Neuronal stem cell (in vitro differentiated cells): ENCODE measurements at regions not wholly inside any gene's neighbourhood (a gene's known extent, or its start where the extent isn't known, plus 50 kb on each side); places are given as distances from the start of the nearest gene placed in this dataset.

Experiments used
- DNase-seq: peaks from one replicate; pipeline ENCODE4 v3.0.0-alpha.2; 2013; ENCODE audit warnings: low spot score
- H2AFZ ChIP-seq: one replicate; pipeline ENCODE4 v1.6.1; 2013; ENCODE audit warnings: mild to moderate bottlenecking, low read length, inconsistent platforms
- H2AK5ac ChIP-seq: 2 replicates; pipeline ENCODE4 v1.6.1; 2013; ENCODE audit warnings: low read depth, mild to moderate bottlenecking, inconsistent platforms, low read length, moderate library complexity, mixed read lengths
- H2BK120ac ChIP-seq: 2 replicates; pipeline ENCODE4 v1.6.1; 2013; ENCODE audit warnings: low read depth, mild to moderate bottlenecking, inconsistent platforms, low read length, moderate library complexity, mixed read lengths
- H2BK12ac ChIP-seq: one replicate; pipeline ENCODE4 v1.6.1; 2013; ENCODE audit warnings: low read length, inconsistent platforms
- H2BK15ac ChIP-seq: 2 replicates; pipeline ENCODE4 v1.6.1; 2013; ENCODE audit warnings: mild to moderate bottlenecking, low read length, inconsistent platforms, mixed read lengths
- H2BK5ac ChIP-seq: one replicate; pipeline ENCODE4 v1.6.1; 2013; ENCODE audit warnings: inconsistent platforms, mild to moderate bottlenecking, low read length, moderate library complexity
- H3K14ac ChIP-seq: one replicate; pipeline ENCODE4 v1.6.1; 2013; ENCODE audit warnings: low read length, inconsistent platforms
- H3K18ac ChIP-seq: 2 replicates; pipeline ENCODE4 v1.6.1; 2013; ENCODE audit warnings: low read length, inconsistent platforms
- H3K23ac ChIP-seq: 2 replicates; pipeline ENCODE4 v1.6.1; 2013; ENCODE audit warnings: low read depth, mild to moderate bottlenecking, mixed read lengths, low read length, inconsistent platforms; ENCODE audit not compliant: poor library complexity
- H3K27ac ChIP-seq: replicated peaks from 3 replicates; pipeline ENCODE4 v1.5.1; 2013; ENCODE audit warnings: low read length, inconsistent platforms
- H3K27me3 ChIP-seq, 3 experiments: 2 replicates each; pipeline ENCODE4 v1.6.1; 2013; ENCODE audit warnings: low read length in 3 of 3, mild to moderate bottlenecking in 2 of 3, inconsistent platforms in 1 of 3, low read depth in 1 of 3, mixed read lengths in 1 of 3, moderate library complexity in 1 of 3; ENCODE audit not compliant: control insufficient read depth in 3 of 3, insufficient read depth in 3 of 3
- H3K36me3 ChIP-seq, 2 donors: replicated peaks in 1 of 2; 2 replicates each; pipeline ENCODE4 v1.6.1; 2013; ENCODE audit warnings: low read length in 2 of 2; ENCODE audit not compliant: control insufficient read depth in 2 of 2, insufficient read depth in 2 of 2
- H3K4ac ChIP-seq: 2 replicates; pipeline ENCODE4 v1.6.1; 2013; ENCODE audit warnings: inconsistent platforms, mild to moderate bottlenecking, low read length, moderate library complexity
- H3K4me1 ChIP-seq, 2 donors: 1 replicate in 1 of 2; 2 replicates in 1 of 2; pipeline ENCODE4 v1.6.1; 2013; ENCODE audit warnings: low read length in 2 of 2, low read depth in 1 of 2; ENCODE audit not compliant: control insufficient read depth in 2 of 2, insufficient read depth in 1 of 2
- H3K4me2 ChIP-seq: one replicate; pipeline ENCODE4 v1.6.1; 2013; ENCODE audit warnings: mild to moderate bottlenecking, low read length, inconsistent platforms; ENCODE audit not compliant: insufficient read depth, poor library complexity, severe bottlenecking
- H3K4me3 ChIP-seq, 2 donors: 2 replicates each; pipeline ENCODE4 v1.5.1; 2013; ENCODE audit warnings: low read length in 2 of 2, mild to moderate bottlenecking in 2 of 2, inconsistent platforms in 1 of 2, moderate library complexity in 1 of 2
- H3K79me1 ChIP-seq: one replicate; pipeline ENCODE4 v1.6.1; 2013; ENCODE audit warnings: low read depth, mild to moderate bottlenecking, inconsistent platforms, low read length, moderate library complexity
- H3K9ac ChIP-seq: one replicate; pipeline ENCODE4 v1.6.1; 2013; ENCODE audit warnings: mild to moderate bottlenecking, low read depth, low read length, inconsistent platforms; ENCODE audit not compliant: poor library complexity
- H3K9me3 ChIP-seq, 2 donors: replicated peaks in 1 of 2; 2 replicates each; pipeline versions ENCODE3 to v1.6.1; 2013; ENCODE audit warnings: low read length in 2 of 2, mild to moderate bottlenecking in 2 of 2, inconsistent platforms in 1 of 2, low read depth in 1 of 2, mixed read lengths in 1 of 2, moderate library complexity in 1 of 2; ENCODE audit not compliant: control insufficient read depth in 2 of 2, insufficient read depth in 1 of 2
- H4K8ac ChIP-seq: one replicate; pipeline ENCODE4 v1.6.1; 2013; ENCODE audit warnings: low read depth, mild to moderate bottlenecking, inconsistent platforms, low read length, moderate library complexity
- H4K91ac ChIP-seq: one replicate; pipeline ENCODE4 v1.6.1; 2013; ENCODE audit warnings: low read length, low read depth, mild to moderate bottlenecking, inconsistent platforms; ENCODE audit not compliant: poor library complexity
- WGBS, 2 donors: extraction: QIAGEN DNeasy Blood & Tissue Kit; methylation state at CpG; one replicate each; pipeline ENCODE4 v1.1.7; 2013; ENCODE audit warnings: missing lambda C conversion rate in 2 of 2, mixed read lengths in 1 of 2; ENCODE audit not compliant: insufficient read length in 2 of 2, insufficient replicate concordance in 1 of 2; ENCODE audit errors: extremely low coverage in 2 of 2; 5-methylcytosine and 5-hydroxymethylcytosine counted together

- no peaks in the 10 kb centered on the region for H3K9me3 ChIP-seq
- no peak overlapping the region for H2BK120ac ChIP-seq
- H3K4me2 ChIP-seq = no peak overlapping the region
- no peaks in the 10 kb centered on the region for H3K36me3 ChIP-seq
- peaks cover 3% of the 10 kb centered on the region for H3K79me1 ChIP-seq
- H4K8ac ChIP-seq = no peak overlapping the region
- no peak overlapping the region for H2AFZ ChIP-seq
- no peak overlapping the region for H2AK5ac ChIP-seq
- no peak overlapping the region for H3K14ac ChIP-seq
- WGBS, 2 donors = no CpG with 5 or more reads among the region's 3 CpGs
- no peak overlapping the region for H3K4ac ChIP-seq
- DNase-seq = no peak
- H4K91ac ChIP-seq = no peak overlapping the region
- no peak overlapping the region for H2BK12ac ChIP-seq
- H2BK15ac ChIP-seq = no peak overlapping the region
- H2BK5ac ChIP-seq = no peak overlapping the region
- H3K27me3 ChIP-seq = no peaks in the 10 kb centered on the region
- no peaks in the 10 kb centered on the region for H3K4me1 ChIP-seq
- H3K27ac ChIP-seq = no peak overlapping the region
- no peak overlapping the region for H3K9ac ChIP-seq
- no peak overlapping the region for H3K18ac ChIP-seq
- no peak overlapping the region for H3K23ac ChIP-seq
- no peak overlapping the region for H3K4me3 ChIP-seq
Measured at GRCh38 chr1:222045236-222045635, 303.3 kb upstream of the DUSP10 start.

GRCh38 chr1:222043444-222044292, 301.8 kb upstream of the DUSP10 start:
- Histone ChIP-seq H3K36me3 (no peaks in the 10 kb centered on the region), H3K4me1 (no peaks in the 10 kb centered on the region), H3K9ac (no peak overlapping the region), H2BK120ac (no peak overlapping the region), H3K4me3 (no peak overlapping the region), H4K91ac (no peak overlapping the region), H3K4ac (no peak overlapping the region), H2BK12ac (no peak overlapping the region), H3K23ac (no peak overlapping the region), H3K27ac (no peak overlapping the region), H3K79me1 (no peaks in the 10 kb centered on the region), H2BK15ac (no peak overlapping the region), H3K4me2 (no peak overlapping the region), H3K18ac (peak overlapping the region; percentile 85), H3K27me3 (no peaks in the 10 kb centered on the region), H2AFZ (no peak overlapping the region), H2BK5ac (no peak overlapping the region), H4K8ac (peak overlapping the region; percentile 89), H3K14ac (no peak overlapping the region), H2AK5ac (no peak overlapping the region), H3K9me3 (no peaks in the 10 kb centered on the region)
- WGBS, 2 donors = no CpG with 5 or more reads among the region's 9 CpGs
- no peak for DNase-seq

- Histone ChIP-seq H3K79me1 (no peaks in the 10 kb centered on the region), H3K27me3 (no peaks in the 10 kb centered on the region), H4K91ac (no peak overlapping the region), H3K4me2 (no peak overlapping the region), H3K9ac (no peak overlapping the region), H2BK120ac (no peak overlapping the region), H3K4me3 (no peak overlapping the region), H3K18ac (no peak overlapping the region), H3K14ac (no peak overlapping the region), H3K4me1 (no peaks in the 10 kb centered on the region), H2BK15ac (no peak overlapping the region), H2BK12ac (no peak overlapping the region), H4K8ac (no peak overlapping the region), H2BK5ac (no peak overlapping the region), H3K4ac (no peak overlapping the region), H2AFZ (no peak overlapping the region), H3K27ac (no peak overlapping the region), H3K23ac (no peak overlapping the region), H2AK5ac (no peak overlapping the region), H3K36me3 (no peaks in the 10 kb centered on the region), H3K9me3 (no peaks in the 10 kb centered on the region)
- no CpG with 5 or more reads among the region's 6 CpGs for WGBS, 2 donors
- DNase-seq = no peak
Measured at GRCh38 chr1:222042120-222042519, 300.2 kb upstream of the DUSP10 start.

GRCh38 chr1:222040955-222041354, 299.1 kb upstream of the DUSP10 start:
- Histone ChIP-seq H3K36me3 (no peaks in the 10 kb centered on the region), H3K4me1 (no peaks in the 10 kb centered on the region), H2AK5ac (no peak overlapping the region), H3K79me1 (no peaks in the 10 kb centered on the region), H3K14ac (no peak overlapping the region), H3K27ac (no peak overlapping the region), H3K27me3 (no peaks in the 10 kb centered on the region), H3K9me3 (no peaks in the 10 kb centered on the region), H3K4me2 (no peak overlapping the region), H4K8ac (no peak overlapping the region), H3K18ac (no peak overlapping the region), H3K23ac (no peak overlapping the region), H4K91ac (no peak overlapping the region), H2AFZ (no peak overlapping the region), H3K9ac (no peak overlapping the region), H2BK12ac (no peak overlapping the region), H2BK120ac (no peak overlapping the region), H2BK5ac (no peak overlapping the region), H3K4me3 (no peak overlapping the region), H3K4ac (no peak overlapping the region), H2BK15ac (no peak overlapping the region)
- WGBS, 2 donors = no CpG with 5 or more reads among the region's 4 CpGs
- DNase-seq = no peak
